Left ventricle myocardium superior (tissue), 1 donor: ENCODE measurements at regions not wholly inside any gene's neighbourhood (a gene's known extent, or its start where the extent isn't known, plus 50 kb on each side); places are given as distances from the start of the nearest gene placed in this dataset.
A peak's percentile ranks its signal among the peaks of the same experiment; 100 is the strongest.
"Not testable (repeated sequence)": the region's sequence is repeated elsewhere in the genome, so short reads cannot be mapped to it uniquely, and the experiment has no call there.

Source experiments
- ATAC-seq: fragments of 200-7000 bp; cut with Tn5 transposase; one replicate; pipeline ENCODE4 v1.9.1; 2020; ENCODE audit warnings: mild to moderate bottlenecking, moderate library complexity
- DNase-seq: peaks from one replicate; pipeline ENCODE4 v3.0.0-alpha.2; 2020
- intact Hi-C: fragments of 100-400 bp; cut with micrococcal nuclease; formaldehyde crosslinking; loops from one replicate; pipeline ENCODE4 v1.11.0; 2022
- donor health status: DM: no; HTN: yes; CAD: no; lungs with severe emphysema.

GRCh38 chr6:97347111-97347510, 64.1 kb upstream of the MMS22L start:
- ATAC-seq (no peak), DNase-seq (no peak)
- intact Hi-C loops: no loop called here

GRCh38 chr6:97361286-97361685, 78.3 kb upstream of the MMS22L start:
- ATAC-seq: no peak
- intact Hi-C loops: no loop called here
- no peak for DNase-seq

- no peak for ATAC-seq
- intact Hi-C loops: no loop called here
Measured at GRCh38 chr6:97364327-97364726, 81.3 kb upstream of the MMS22L start.

GRCh38 chr6:97382071-97382470, 99.1 kb upstream of the MMS22L start:
- ATAC-seq, DNase-seq, intact Hi-C loops: not testable (repeated sequence)

More at GRCh38 chr6:97364327-97364726, 81.3 kb upstream of the MMS22L start:
- DNase-seq: no peak

GRCh38 chr6:97392735-97393134, 109.7 kb upstream of the MMS22L start:
- ATAC-seq: no peak
- intact Hi-C loops: no loop called here
- no peak for DNase-seq

GRCh38 chr6:97394160-97394748, 111.2 kb upstream of the MMS22L start:
- DNase-seq (no peak), ATAC-seq (peak; percentile 33)
- intact Hi-C loops: loop anchor here (2.0 kb wide), 1 partner anchor 207 kb away; no protein-coding TSS in a partner anchor

- ATAC-seq: no peak
- no peak for DNase-seq
- intact Hi-C loops: no loop called here
Measured at GRCh38 chr6:97396880-97397279, 113.9 kb upstream of the MMS22L start.

GRCh38 chr6:97399208-97399607, 116.2 kb upstream of the MMS22L start:
- DNase-seq (no peak), ATAC-seq (no peak)
- intact Hi-C loops: no loop called here

GRCh38 chr6:97401533-97401932, 118.5 kb upstream of the MMS22L start:
- intact Hi-C loops: no loop called here
- ATAC-seq: peak; percentile 56

GRCh38 chr6:97405818-97406409, 122.9 kb upstream of the MMS22L start:
- intact Hi-C loops: no loop called here
- DNase-seq (no peak), ATAC-seq (no peak)

More at GRCh38 chr6:97401533-97401932, 118.5 kb upstream of the MMS22L start:
- no peak for DNase-seq

- intact Hi-C loops: no loop called here
- ATAC-seq: no peak
- DNase-seq: no peak
Measured at GRCh38 chr6:97406633-97407032, 123.6 kb upstream of the MMS22L start.

- DNase-seq (no peak), ATAC-seq (no peak)
- intact Hi-C loops: no loop called here
Measured at GRCh38 chr6:97411610-97412009, 128.6 kb upstream of the MMS22L start.

GRCh38 chr6:97412511-97412910, 129.5 kb upstream of the MMS22L start:
- DNase-seq (no peak), ATAC-seq (no peak)
- intact Hi-C loops: no loop called here

GRCh38 chr6:97422171-97422570, 139.2 kb upstream of the MMS22L start:
- no peak for ATAC-seq
- no peak for DNase-seq
- intact Hi-C loops: no loop called here

- intact Hi-C loops: no loop called here
- DNase-seq: no peak
Measured at GRCh38 chr6:97423190-97423589, 140.2 kb upstream of the MMS22L start.

GRCh38 chr6:97427648-97428047, 144.6 kb upstream of the MMS22L start:
- intact Hi-C loops: no loop called here
- ATAC-seq (no peak), DNase-seq (no peak)

More at GRCh38 chr6:97423190-97423589, 140.2 kb upstream of the MMS22L start:
- no peak for ATAC-seq

GRCh38 chr6:97437087-97437486, 154.1 kb upstream of the MMS22L start:
- ATAC-seq: no peak
- DNase-seq: no peak
- intact Hi-C loops: no loop called here

- DNase-seq (no peak), ATAC-seq (no peak)
- intact Hi-C loops: no loop called here
Measured at GRCh38 chr6:97438011-97438671, 155.1 kb upstream of the MMS22L start.

GRCh38 chr6:97440590-97441176, 157.7 kb upstream of the MMS22L start:
- intact Hi-C loops: no loop called here
- no peak for DNase-seq
- peak; percentile 38 for ATAC-seq

GRCh38 chr6:97443408-97444080, 160.5 kb upstream of the MMS22L start:
- DNase-seq: no peak
- no peak for ATAC-seq
- intact Hi-C loops: no loop called here
